Psoas muscle (tissue), 7 donors: ENCODE measurements at regions not wholly inside any gene's neighbourhood (a gene's known extent, or its start where the extent isn't known, plus 50 kb on each side); places are given as distances from the start of the nearest gene placed in this dataset.

ENCODE experiments used
- ATAC-seq, 4 donors: fragments of 200-7000 bp; cut with Tn5 transposase; one replicate each; pipeline ENCODE4 v1.9.1; 2020; ENCODE audit warnings: moderate library complexity in 3 of 4, mild to moderate bottlenecking in 2 of 4
- DNase-seq, 2 donors: peaks; one replicate each; pipeline ENCODE4 v3.0.0-alpha.2; 2020
- H3K27ac ChIP-seq: fragments of 200-600 bp; one replicate; pipeline ENCODE4 v1.8.0; 2022
- H3K27me3 ChIP-seq, 3 donors: fragments of 200-600 bp in 1 of 3; one replicate each; pipeline versions ENCODE4 v1.6.1 to v1.8.0; 2013 to 2022; ENCODE audit warnings: low read length in 2 of 3, mild to moderate bottlenecking in 2 of 3, moderate library complexity in 1 of 3; ENCODE audit not compliant: insufficient read depth in 3 of 3
- H3K36me3 ChIP-seq, 2 donors: fragments of 200-600 bp in 1 of 2; one replicate each; pipeline versions ENCODE4 v1.6.1 to v1.8.0; 2013 to 2022; ENCODE audit warnings: low read depth in 1 of 2, mild to moderate bottlenecking in 1 of 2, moderate library complexity in 1 of 2; ENCODE audit not compliant: insufficient read depth in 1 of 2
- H3K4me1 ChIP-seq: fragments of 200-600 bp; one replicate; pipeline ENCODE4 v1.8.0; 2022
- H3K4me3 ChIP-seq: fragments of 200-600 bp; one replicate; pipeline ENCODE4 v1.8.0; 2022; ENCODE audit warnings: mild to moderate bottlenecking
- H3K9me3 ChIP-seq: fragments of 200-600 bp; one replicate; pipeline ENCODE4 v1.8.0; 2022
- CTCF ChIP-seq: fragments of 200-600 bp; IDR thresholded peaks from one replicate; pipeline ENCODE4 v1.8.0; 2022; ENCODE audit warnings: antibody characterized with exemption
- WGBS, 3 donors: extraction: QIAGEN DNeasy Blood & Tissue Kit; methylation state at CpG; one replicate each; pipeline versions ENCODE4 v1.1.6 to v1.1.7; 2013; 5-methylcytosine and 5-hydroxymethylcytosine counted together
- intact Hi-C, 2 donors: fragments of 100-400 bp; cut with DNase I; formaldehyde crosslinking; loops; one replicate each; pipeline versions ENCODE4 v1.11.0 to v1.14.2; 2022
- donor health status: healthy with polysubstance abuse.
- donor health status: DM: no; HTN: no; CAD: no; lungs with moderate emphysema.
- donor health status: Bipolar disorder and iron deficiency.
- donor health status: healthy.
- donor health status: DM: yes; HTN: yes; CAD: no.
- donor health status: DM: no; HTN: no; CAD: no.
- donor health status: DM: yes; HTN: yes; CAD: no.

GRCh38 chr4:60078984-60079383 is 1121.1 kb upstream of the ADGRL3 start:
- Histone ChIP-seq H3K27me3 (no peaks in the 10 kb centered on the region), H3K4me1 (no peaks in the 10 kb centered on the region), H3K27ac (no peak overlapping the region), H3K36me3 (no peaks in the 10 kb centered on the region), H3K9me3 (no peaks in the 10 kb centered on the region), H3K4me3 (no peak overlapping the region)
- ATAC-seq (no peak), DNase-seq (no peak)
- TF ChIP-seq CTCF = no peak
- intact Hi-C loops = no loop called here

GRCh38 chr4:60081839-60082238 is 1118.3 kb upstream of the ADGRL3 start:
- 44 to 47% (median 47%) methylated on average over 2 of the region's 2 CpGs for WGBS, 3 donors

GRCh38 chr4:60088807-60089486 is 1111.2 kb upstream of the ADGRL3 start:
- Histone ChIP-seq H3K27me3 (no peaks in the 10 kb centered on the region), H3K4me1 (no peaks in the 10 kb centered on the region), H3K9me3 (no peaks in the 10 kb centered on the region), H3K27ac (no peak overlapping the region), H3K4me3 (no peak overlapping the region), H3K36me3 (no peaks in the 10 kb centered on the region)
- no peak for TF ChIP-seq CTCF
- WGBS, 3 donors = 49 to 64% (median 61%) methylated on average over 3 of the region's 3 CpGs
- intact Hi-C loops = no loop called here
- ATAC-seq = no peak
- DNase-seq = no peak

More at GRCh38 chr4:60081839-60082238, 1118.3 kb upstream of the ADGRL3 start:
- TF ChIP-seq CTCF = no peak
- ATAC-seq (no peak), DNase-seq (no peak)
- Histone ChIP-seq H3K4me3 (no peak overlapping the region), H3K36me3 (no peaks in the 10 kb centered on the region), H3K27ac (no peak overlapping the region), H3K4me1 (no peaks in the 10 kb centered on the region), H3K9me3 (no peaks in the 10 kb centered on the region), H3K27me3 (no peaks in the 10 kb centered on the region)
- intact Hi-C loops = no loop called here

GRCh38 chr4:60089546-60090273 is 1110.4 kb upstream of the ADGRL3 start:
- no peak for DNase-seq
- intact Hi-C loops = no loop called here
- no peak for TF ChIP-seq CTCF
- no peaks in the 10 kb centered on the region for H3K27me3 ChIP-seq
- WGBS, 3 donors = 63 to 67% (median 67%) methylated on average over 3 of the region's 3 CpGs
- no peaks in the 10 kb centered on the region for H3K4me1 ChIP-seq
- no peak overlapping the region for H3K27ac ChIP-seq
- no peak for ATAC-seq
- H3K9me3 ChIP-seq = no peaks in the 10 kb centered on the region
- H3K36me3 ChIP-seq = no peaks in the 10 kb centered on the region
- H3K4me3 ChIP-seq = no peak overlapping the region
